ENCODE measurements at regions not wholly inside any gene's neighbourhood (a gene's known extent, or its start where the extent isn't known, plus 50 kb on each side); places are given as distances from the start of the nearest gene placed in this dataset.

DNA sequence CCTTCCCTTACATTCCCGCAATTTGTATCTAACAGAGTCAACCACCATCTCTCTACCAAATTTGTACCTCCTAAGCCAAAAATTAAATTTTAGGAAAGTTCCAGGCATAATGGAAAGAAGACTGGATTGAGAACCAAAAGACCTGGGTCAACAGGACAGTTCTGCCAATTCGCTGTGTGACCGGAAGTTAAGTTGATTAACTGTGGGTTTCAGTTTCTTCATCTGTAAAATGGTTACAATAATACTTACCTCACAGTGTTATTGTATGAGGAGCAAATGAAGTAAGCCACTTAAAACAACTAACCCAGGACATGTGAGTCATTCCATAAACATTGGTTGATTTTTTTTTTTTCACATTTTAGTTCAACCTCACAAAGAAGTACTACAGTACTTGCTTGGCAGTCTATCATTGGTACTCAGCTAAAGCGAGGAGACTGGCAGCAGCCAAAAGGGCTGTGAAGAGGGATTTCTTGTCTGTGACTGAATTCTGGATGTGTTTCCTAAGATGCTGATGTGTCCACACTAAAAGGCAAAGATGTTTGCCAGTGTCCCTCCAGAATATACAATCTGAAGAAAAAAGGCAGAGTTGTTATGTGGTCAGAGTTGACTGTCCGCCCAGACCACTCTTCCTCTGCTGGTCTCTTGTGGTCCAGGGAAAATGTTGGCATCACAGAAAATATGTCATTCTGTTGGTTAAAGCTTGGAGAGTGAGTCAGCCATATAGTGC is 198.6 kb downstream of the TLE1 start:
- in situ Hi-C loops (cut with MboI; ENCODE audit: low sequenced_read_pairs): loop anchor here (25.0 kb wide), 1 partner anchor 97 kb away; no protein-coding TSS in a partner anchor

DNA sequence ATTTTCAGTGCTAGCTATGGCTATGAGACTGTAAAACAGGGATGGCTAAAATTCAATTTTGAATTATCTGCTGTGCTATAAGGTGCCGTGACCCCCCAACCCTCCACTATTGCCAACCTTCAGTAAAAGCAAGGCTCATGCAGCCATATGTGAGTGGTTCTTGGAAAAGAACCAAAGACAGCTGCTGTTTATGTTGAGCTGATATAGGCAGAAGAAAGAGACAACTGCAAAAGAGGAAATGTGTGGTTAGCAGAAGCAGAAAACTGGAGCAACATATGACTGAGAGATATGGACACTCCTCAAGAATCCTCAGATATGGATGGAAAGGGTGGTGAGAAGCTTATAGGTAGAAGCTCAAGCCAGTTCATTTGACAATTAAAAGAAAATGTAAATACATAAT is 200.3 kb downstream of the TLE1 start:
- in situ Hi-C loops (cut with MboI; ENCODE audit: low sequenced_read_pairs): loop anchor here (25.0 kb wide), 1 partner anchor 98 kb away; no protein-coding TSS in a partner anchor

DNA sequence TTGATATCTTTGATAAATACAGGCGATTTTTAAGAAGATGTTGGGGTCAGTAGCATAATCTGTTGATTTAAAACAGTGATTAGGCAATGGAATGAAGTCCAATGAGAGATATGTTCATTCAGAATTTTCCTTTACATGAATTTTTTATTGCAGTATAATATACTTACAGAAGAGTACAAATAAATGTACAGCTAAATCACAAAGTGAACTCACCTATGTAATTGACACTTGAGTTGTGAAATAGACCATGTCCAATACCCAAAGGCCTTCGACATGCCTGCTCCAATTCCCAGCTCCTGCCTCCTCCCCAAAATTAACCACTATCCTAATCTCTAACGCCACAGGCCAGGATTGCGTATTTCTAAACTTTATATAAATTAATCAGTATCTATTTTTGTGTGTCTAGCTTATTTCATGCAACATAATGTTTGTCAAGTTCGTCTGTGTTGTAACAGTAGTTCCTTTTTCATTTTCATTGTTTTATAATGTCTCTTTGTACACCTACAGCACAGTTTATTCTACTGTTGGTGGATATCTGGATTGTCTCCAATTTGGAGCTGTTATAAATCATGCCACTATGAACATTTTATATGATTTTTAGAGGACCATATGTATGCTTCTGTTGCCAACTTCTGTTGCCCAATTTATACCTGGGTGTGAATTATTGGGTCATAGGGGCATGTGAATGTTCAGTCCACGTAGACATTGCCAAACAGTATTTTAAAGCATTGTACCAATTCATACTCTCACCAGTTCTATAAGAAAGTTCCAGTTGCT is 208.3 kb downstream of the TLE1 start:
- in situ Hi-C loops (cut with MboI; ENCODE audit: low sequenced_read_pairs): loop anchor here (25.0 kb wide), 1 partner anchor 106 kb away; no protein-coding TSS in a partner anchor

DNA sequence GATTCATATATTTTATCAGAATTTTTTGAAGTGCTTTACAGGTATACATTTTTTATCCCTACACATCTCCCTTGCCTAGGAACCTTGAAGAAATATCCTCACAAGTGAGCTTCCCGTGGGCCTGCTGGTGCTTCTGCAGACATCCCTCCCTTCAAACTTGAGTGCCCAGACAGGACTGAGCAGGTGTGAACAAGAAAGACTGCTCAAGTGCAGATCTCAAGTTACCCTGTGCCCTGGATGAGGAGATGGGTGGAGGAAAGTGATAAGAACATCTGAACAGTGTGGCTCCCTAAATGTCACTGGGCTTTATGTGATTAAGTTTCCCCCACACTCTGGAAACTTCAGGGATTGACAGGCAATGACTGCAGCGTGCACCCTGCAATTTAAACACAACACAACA is 209.8 kb downstream of the TLE1 start:
- in situ Hi-C loops (cut with MboI; ENCODE audit: low sequenced_read_pairs): loop anchor here (25.0 kb wide), 1 partner anchor 108 kb away; no protein-coding TSS in a partner anchor

DNA sequence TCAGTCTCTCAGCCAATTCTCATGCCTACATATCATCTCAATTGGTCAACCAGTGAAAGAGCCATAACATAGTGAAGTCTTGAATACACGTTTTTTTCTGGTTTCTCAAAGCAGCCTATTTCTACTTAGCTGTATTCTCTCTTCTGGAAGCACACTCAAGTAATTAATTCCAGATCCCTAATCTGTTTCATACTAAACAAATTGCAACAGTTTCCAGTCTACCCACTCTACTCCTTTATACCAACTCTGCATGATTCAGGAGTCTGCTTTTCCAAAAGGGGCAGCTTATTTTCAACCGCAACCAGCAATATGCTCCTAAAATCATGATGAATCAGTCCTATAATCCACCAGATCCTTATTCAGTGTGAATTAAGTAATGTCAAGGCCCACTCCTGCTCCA is 211.7 kb downstream of the TLE1 start:
- in situ Hi-C loops (cut with MboI; ENCODE audit: low sequenced_read_pairs): loop anchor here (25.0 kb wide), 1 partner anchor 110 kb away; no protein-coding TSS in a partner anchor

DNA sequence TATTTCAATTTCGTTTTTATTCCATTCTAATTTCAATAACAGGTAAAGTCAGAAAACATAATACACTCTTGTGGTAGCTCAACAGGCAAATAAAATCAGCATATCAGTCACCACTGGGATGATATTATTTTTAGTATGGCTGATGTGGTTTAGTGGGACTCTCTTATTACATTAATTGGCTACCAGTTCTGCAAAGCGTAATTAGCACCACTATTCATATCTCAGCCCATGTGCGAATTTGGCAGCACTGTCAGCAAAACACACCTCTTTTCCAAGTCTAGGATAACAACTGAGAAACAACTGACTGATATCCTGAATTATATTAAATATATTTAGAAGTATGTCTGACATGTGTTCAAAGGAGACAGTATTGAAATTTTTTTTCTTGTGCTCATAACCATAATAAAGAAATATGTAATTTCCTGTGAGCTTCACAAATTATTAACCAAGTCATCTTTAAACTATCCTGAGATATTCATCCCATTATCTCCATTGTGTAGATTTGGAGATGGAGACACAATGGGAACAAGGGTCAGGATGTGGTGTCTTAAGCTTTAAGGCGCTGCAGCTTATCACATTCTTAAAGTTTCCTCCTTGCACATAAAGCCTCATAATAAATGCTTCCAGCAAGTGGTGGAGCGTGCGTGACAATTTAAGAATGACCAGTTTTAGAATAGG is 212.4 kb downstream of the TLE1 start:
- in situ Hi-C loops (cut with MboI; ENCODE audit: low sequenced_read_pairs): loop anchor here (25.0 kb wide), 1 partner anchor 110 kb away; no protein-coding TSS in a partner anchor

DNA sequence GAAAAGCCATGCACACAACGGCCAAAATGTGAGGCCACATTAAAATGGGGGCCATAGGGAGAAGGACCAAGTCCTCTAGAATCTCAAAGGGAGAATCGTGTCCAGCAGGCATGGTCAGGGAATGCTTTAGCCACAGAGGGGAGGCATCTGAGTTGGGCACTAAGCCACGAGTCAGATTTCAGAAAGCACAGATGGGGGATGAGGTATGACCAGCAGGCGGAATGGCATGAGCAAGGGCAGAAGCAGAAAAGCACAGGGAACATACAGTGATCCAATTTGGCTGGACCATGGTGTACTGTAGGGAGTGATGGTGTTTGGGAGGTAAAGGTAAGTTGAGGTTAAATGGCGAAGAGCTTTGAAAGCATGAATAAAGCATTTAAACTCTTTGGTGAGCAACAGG is 214.6 kb downstream of the TLE1 start:
- in situ Hi-C loops (cut with MboI; ENCODE audit: low sequenced_read_pairs): loop anchor here (25.0 kb wide), 1 partner anchor 113 kb away; no protein-coding TSS in a partner anchor

DNA sequence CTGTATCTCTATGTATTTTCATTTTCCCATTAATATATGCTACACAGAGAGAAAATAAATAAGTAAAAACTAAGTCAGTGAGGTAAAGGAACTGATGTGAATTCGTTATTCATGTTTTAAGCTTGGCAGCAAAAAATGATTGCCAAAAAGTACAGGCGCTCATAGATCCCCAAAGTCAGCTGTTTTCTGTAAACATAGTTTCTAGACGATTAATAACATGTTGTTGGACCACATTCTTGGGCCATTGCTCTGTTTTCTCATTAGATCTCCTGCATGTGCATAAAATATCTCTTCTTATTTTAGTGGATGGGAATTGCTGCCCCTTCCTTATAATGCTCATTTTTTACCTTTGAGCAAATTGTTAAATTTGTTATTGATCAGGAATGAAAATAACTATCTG is 215.2 kb downstream of the TLE1 start:
- in situ Hi-C loops (cut with MboI; ENCODE audit: low sequenced_read_pairs): no loop called here

DNA sequence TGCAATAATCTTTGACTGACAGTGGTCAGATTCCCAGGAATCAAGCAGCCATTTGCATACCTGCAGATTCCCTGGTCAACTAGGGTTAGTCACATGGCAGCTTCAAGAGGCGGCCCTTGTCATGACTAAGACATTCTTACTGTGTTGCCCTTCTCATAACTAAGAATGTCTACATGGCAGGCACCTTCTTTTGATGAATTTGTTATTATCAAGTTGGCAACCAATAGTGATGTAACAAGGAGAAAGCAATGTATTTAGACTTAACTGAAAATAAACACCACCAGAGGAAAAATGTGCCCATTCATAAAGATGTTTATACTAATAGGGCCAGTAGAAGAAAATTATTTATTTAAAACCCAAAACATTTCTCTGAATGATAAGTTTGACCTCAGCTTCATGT is 215.6 kb downstream of the TLE1 start:
- in situ Hi-C loops (cut with MboI; ENCODE audit: low sequenced_read_pairs): no loop called here

DNA sequence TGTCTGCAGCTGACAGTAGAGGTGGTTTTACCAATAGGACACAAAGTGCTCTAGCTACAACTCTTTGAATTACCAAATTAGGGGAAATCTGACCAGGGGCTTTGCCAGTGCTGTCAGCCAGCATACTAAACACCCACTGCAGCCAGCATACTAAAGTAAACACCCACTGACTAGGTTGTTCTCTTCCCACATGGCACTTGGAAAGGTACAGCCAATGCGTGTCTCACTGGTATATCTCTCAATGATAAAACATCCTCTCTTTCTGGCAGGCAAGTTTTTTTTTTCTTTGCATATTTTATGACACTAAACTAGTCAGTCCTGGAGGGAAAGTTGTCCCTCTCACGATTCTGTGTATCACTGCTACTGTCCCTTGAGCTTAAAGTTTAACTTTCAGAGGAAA is 216.1 kb downstream of the TLE1 start:
- in situ Hi-C loops (cut with MboI; ENCODE audit: low sequenced_read_pairs): no loop called here

DNA sequence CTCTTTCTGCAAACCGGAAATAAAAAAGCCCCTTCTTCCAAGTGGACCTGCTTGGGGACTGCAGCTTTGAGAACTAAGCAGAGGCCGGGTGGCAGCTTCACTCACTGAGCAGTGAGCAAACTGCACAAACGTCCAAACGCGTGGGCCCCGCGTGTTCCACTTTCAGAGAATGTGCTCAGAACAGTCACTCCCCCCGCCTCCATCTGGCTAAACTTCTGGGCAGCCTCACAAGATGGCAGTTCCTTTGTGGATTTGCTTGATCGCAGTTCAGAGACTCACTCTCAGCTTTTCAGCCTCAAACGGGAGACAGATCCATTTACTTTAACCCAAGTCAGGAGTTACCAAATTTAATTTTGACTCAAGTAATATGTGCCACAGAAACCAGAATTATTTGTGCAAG is 216.6 kb downstream of the TLE1 start:
- in situ Hi-C loops (cut with MboI; ENCODE audit: low sequenced_read_pairs): no loop called here

DNA sequence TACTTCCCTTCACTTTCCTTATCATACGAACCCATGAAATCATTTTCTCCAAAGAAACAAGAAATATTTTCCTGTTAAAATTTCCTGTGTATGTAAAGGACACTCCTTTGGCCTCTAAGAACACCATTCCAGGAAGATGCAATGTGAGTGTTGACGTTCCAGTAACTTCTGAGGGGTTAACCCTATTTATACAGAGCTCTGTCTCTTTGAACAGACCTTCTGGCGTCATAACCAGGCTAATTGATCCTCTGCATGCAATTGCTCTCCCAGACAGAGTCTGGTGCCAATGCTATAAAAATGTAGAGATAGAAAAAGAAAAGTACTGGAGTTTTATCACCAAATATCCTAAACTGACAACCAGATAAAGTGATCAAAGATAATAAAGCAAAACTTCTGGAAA is 218.5 kb downstream of the TLE1 start:
- in situ Hi-C loops (cut with MboI; ENCODE audit: low sequenced_read_pairs): no loop called here

DNA sequence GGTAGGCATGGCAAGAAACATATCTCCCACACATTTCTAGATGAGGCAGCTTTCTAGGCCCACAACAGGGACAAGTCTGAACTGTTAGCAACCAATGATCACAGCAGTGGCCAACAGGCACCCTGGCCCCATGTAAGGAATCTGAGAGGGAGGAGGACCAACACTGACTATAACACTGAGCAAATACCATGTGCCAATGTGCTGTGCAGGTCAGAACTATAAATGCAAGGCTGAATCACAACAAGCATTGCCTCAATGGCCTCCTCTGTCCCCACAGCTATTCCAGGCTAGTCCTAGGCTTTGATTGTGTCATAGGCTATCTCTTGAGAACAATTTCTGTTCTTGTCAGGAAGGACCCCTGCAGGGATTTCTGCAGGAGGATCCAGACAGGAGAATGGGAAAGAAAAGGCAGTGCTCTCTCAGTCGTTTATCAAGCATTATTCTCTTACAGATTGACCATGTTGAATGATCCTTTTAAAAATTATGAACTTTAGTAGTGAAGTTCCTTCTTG is 221.2 kb downstream of the TLE1 start:
- in situ Hi-C loops (cut with MboI; ENCODE audit: low sequenced_read_pairs): no loop called here

DNA sequence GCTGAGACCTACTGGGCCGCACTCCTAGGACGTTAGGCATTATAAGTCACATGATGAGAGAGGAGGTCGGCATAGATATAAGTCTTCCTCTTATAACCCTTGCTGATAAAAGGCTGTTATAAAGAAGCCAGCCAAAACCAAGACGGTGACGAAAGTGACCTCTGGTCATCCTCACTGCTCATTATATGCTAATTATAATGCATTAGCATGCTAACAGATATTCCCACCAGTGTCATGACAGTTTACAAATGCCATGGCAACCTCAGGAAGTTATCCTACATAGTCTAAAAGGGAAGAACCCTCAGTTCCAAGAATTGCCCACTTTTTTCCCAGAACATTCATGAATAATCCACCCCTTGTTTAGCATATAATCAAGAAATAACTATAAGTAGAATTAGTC is 222.4 kb downstream of the TLE1 start:
- in situ Hi-C loops (cut with MboI; ENCODE audit: low sequenced_read_pairs): no loop called here

DNA sequence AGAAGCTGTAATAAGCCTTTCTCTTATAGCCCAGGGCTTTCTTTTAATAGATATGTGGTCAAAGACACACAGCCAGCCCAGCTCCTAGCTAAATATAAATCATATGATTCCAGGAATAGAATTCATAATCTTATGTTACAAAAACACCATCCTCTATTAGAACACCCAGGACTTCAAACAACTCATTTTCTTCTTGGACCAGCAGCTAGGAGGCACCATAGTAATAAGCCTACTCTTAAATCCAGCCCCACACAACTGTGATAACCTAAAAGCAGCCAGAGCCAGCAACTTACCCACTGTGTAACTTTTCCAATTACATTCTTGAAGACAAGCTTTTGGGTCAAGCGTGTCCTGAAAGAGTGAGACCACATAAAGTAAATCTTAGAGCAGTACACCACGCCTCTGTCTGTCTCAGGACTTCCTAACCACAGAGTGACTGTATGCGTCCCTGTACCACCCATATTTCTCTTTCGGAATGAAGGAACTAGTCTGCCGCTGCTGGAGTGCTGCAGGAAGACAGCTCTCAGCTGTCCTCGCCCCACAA is 223.8 kb downstream of the TLE1 start:
- in situ Hi-C loops (cut with MboI; ENCODE audit: low sequenced_read_pairs): no loop called here

DNA sequence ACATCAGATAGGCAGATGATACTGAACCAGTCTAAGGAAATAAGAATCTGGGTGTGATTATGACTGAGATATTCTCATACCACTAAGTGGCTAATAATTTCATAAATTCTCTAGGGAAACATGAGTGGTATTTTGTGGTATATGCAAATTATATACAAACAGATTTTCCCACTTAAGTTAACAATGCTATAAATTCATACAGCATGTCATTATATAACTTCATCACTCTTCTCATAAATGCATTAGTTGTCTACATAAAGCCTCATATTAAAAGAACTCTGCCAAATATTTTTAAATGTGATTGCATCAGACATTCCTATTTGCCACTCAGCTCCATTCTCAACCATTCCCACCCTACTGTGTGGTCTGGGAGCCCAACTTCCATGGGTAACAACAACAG is 226.5 kb downstream of the TLE1 start:
- in situ Hi-C loops (cut with MboI; ENCODE audit: low sequenced_read_pairs): no loop called here

DNA sequence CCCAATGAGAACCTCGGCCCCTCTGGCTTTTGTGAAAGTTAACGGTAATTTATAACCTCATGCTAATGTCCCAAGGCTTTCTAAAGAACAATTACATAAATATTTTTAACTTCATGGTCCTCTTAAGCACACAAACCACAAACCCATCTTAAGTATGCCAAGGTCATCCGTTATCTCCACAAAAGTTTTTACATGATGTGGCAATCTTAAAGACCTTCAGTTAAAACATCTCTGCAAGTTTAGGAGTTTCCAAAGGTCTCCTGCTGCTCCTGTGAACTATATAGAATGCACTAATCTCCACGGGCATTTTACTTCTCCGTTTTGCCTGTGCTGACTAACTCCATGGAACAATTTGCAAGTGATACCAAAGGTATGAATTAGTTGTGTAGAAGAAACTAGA is 228.2 kb downstream of the TLE1 start:
- in situ Hi-C loops (cut with MboI; ENCODE audit: low sequenced_read_pairs): no loop called here

DNA sequence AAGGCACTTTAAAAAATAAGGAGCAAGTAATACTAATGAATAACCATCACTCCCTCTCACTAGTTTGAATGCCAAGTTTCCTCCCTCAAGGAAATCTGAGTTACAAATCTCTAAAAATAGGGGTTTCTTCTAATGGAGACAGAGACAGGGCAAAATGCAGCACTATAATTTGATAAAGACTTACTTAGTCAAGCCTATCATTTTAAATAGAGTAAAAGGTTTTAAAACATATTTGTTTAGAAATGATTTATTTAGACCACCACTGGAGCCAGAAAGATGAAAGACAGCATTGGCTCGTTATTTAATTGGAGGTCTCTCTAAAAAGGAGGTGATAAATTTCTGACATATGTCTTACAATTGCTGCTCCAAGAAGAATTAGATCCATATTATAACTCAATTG is 228.7 kb downstream of the TLE1 start:
- in situ Hi-C loops (cut with MboI; ENCODE audit: low sequenced_read_pairs): no loop called here

DNA sequence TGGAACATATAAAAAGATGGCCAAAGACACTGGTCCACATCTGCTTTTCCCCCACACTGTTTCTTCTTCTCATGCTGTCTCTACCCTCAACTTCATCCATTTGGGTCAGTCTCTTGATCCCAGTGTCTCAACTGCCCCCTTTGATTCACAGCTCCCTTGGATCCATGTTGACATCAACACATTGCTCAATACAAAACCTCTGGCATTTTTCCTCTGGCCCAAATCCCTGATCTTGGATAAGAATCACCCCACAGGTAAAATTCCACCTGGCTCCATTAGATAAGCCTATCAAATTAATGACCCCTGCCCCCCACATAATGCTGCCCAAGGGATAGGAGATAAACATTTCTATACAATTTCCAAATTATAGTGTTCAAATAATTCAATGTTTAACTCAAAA is 229.8 kb downstream of the TLE1 start:
- in situ Hi-C loops (cut with MboI; ENCODE audit: low sequenced_read_pairs): no loop called here

DNA sequence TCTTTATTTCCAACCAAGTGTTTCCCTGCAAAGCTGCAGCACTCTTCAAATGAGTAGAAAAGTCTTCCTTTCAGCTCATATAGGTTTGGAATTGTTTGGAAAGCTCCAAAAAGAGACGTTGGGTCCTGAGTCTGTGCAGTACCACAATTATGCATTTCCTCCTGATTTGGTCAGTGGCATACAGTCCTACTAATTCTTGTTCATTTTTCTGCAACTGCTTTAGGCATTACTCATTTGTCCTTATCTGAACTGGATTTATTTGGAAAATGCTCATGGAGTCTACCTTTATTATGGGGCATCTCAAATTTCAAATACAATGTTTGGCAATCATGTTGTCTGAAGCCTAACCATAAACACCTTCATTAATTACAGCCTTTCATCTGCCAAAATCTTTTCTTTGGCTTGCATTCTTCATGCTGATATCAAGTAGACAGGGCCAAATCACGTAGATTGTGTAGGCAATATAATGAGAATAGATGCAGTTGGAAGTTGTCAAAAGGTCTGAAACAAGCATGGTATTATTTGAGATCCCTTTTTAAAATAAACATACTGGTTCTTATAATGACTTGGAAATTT is 232.8 kb downstream of the TLE1 start:
- in situ Hi-C loops (cut with MboI; ENCODE audit: low sequenced_read_pairs): no loop called here

All from HL-60/S4 treated with phorbol 12-myristate 13-acetate at 8.2 ng/mL for 4 days and 3 days (cell line).